SK-N-SH (cell line): ENCODE measurements at regions not wholly inside any gene's neighbourhood (a gene's known extent, or its start where the extent isn't known, plus 50 kb on each side); places are given as distances from the start of the nearest gene placed in this dataset.

Experiments
- CTCF ChIP-seq: fragments of 200-600 bp; sonication (generic); IDR thresholded peaks from 2 replicates; pipeline ENCODE4 v1.6.1; 2017; ENCODE audit warnings: antibody characterized with exemption, mild to moderate bottlenecking, moderate library complexity
- EZH2phosphoT487 ChIP-seq: fragments of 200-600 bp; sonication (generic); IDR thresholded peaks from 2 replicates; pipeline ENCODE4 v1.6.1; 2017; ENCODE audit warnings: low read depth, mixed run types, mild to moderate bottlenecking, antibody characterized with exemption, moderate library complexity, borderline replicate concordance
- IRF3 ChIP-seq: fragments of 150-350 bp; IDR thresholded peaks from 2 replicates; pipeline ENCODE4 v1.6.1; 2016; ENCODE audit warnings: mild to moderate bottlenecking, low read depth, low read length
- MAX ChIP-seq: IDR thresholded peaks from 2 replicates; pipeline ENCODE4 v1.4.0; 2012; ENCODE audit warnings: low read depth
- MXI1 ChIP-seq: IDR thresholded peaks from 2 replicates; pipeline ENCODE4 v1.6.1; 2012; ENCODE audit warnings: mild to moderate bottlenecking, low read depth, low read length, improper control_type of control experiment
- PBX3 ChIP-seq: IDR thresholded peaks from 2 replicates; pipeline ENCODE4; 2012
- POLR2AphosphoS5 ChIP-seq: IDR thresholded peaks from 2 replicates; pipeline ENCODE4 v1.6.1; 2012; ENCODE audit warnings: low read depth, low read length
- RAD21 ChIP-seq: IDR thresholded peaks from 2 replicates; pipeline ENCODE4 v1.6.1; 2012; ENCODE audit warnings: mild to moderate bottlenecking, low read length
- REST ChIP-seq: IDR thresholded peaks from 2 replicates; pipeline ENCODE4 v1.6.1; 2012; ENCODE audit warnings: mild to moderate bottlenecking, low read depth, low read length, moderate library complexity
- SIN3A ChIP-seq: IDR thresholded peaks from 2 replicates; pipeline ENCODE4 v1.6.1; 2012; ENCODE audit warnings: low read depth, mild to moderate bottlenecking, low read length, moderate library complexity, borderline replicate concordance
- TCF12 ChIP-seq: IDR thresholded peaks from 2 replicates; pipeline ENCODE4 v1.4.0; 2012
- TEAD4 ChIP-seq: IDR thresholded peaks from 2 replicates; pipeline ENCODE4 v1.4.0; 2012; ENCODE audit warnings: mild to moderate bottlenecking, borderline replicate concordance; ENCODE audit not compliant: insufficient read depth
- USF1 ChIP-seq: IDR thresholded peaks from 2 replicates; pipeline ENCODE4 v1.4.0; 2012; ENCODE audit warnings: low read depth, borderline replicate concordance

- no peak for TF ChIP-seq CTCF
- TF ChIP-seq RAD21 = no peak
- no peak for TF ChIP-seq TCF12
- TF ChIP-seq POLR2AphosphoS5 = no peak
- TF ChIP-seq REST = no peak
- no peak for TF ChIP-seq SIN3A
- no peak for TF ChIP-seq USF1
- TF ChIP-seq TEAD4 = no peak
- no peak for TF ChIP-seq PBX3
- TF ChIP-seq MXI1 = no peak
- TF ChIP-seq IRF3 = no peak
- no peak for TF ChIP-seq MAX
- no peak for TF ChIP-seq EZH2phosphoT487
Measured at GRCh38 chr6:126181173-126181741, 158.7 kb upstream of the CENPW start.
